HCT116 (cell line): ENCODE measurements at regions not wholly inside any gene's neighbourhood (a gene's known extent, or its start where the extent isn't known, plus 50 kb on each side); places are given as distances from the start of the nearest gene placed in this dataset.

Experiments used
- ATAC-seq: fragments of 200-7000 bp; cut with Tn5 transposase; 2 replicates; pipeline ENCODE4 v1.9.1; 2020; ENCODE audit warnings: mild to moderate bottlenecking, moderate library complexity
- BruUV-seq: library from RNA; stranded (reverse); fragments of 400-500 nt; replicated peaks from 2 replicates; lab custom pipeline; 2021; lab: Mats Ljungman, UMichigan
- CTCF ChIA-PET: fragments of 300-600 bp; sonication (Branson Sonifier 250); formaldehyde crosslinking; loops from one replicate; lab custom pipeline; 2021; ENCODE audit warnings: antibody characterized with exemption; lab: Charles Lee
- POLR2A ChIA-PET: fragments of 300-600, 350-600 bp; sonication (Branson Sonifier 250); formaldehyde crosslinking; loops from one replicate; lab custom pipeline; 2021; ENCODE audit warnings: antibody characterized with exemption; lab: Charles Lee
- RAD21 ChIA-PET, 2 experiments: fragments of 300-600 bp; sonication (Branson Sonifier 250); formaldehyde crosslinking; loops; one replicate each; lab custom pipeline; 2023; ENCODE audit warnings: low total read pairs in 2 of 2; ENCODE audit not compliant: uncharacterized antibody in 2 of 2, unreplicated experiment in 2 of 2, low non-redundant PET in 1 of 2; lab: Charles Lee
- DNase-seq: peaks from one replicate; pipeline ENCODE4 v3.0.0-alpha.2; 2010; ENCODE audit warnings: low read depth, low spot score
- H2AFZ ChIP-seq: fragments of 200-600 bp; shearing (Covaris generic), sonication (generic); 2 replicates; pipeline ENCODE4 v1.6.1; 2017; ENCODE audit warnings: low read depth, mixed run types, mixed read lengths, antibody characterized with exemption, low read length; ENCODE audit not compliant: poor library complexity, severe bottlenecking
- H3K27ac ChIP-seq: 2 replicates; pipeline ENCODE4 v1.5.1; 2012; ENCODE audit warnings: low read depth, low read length
- H3K27me3 ChIP-seq: fragments of 200-600 bp; sonication (generic); 2 replicates; pipeline ENCODE4 v1.6.1; 2016; ENCODE audit warnings: mixed run types, low read length, mixed read lengths; ENCODE audit not compliant: insufficient read depth
- H3K36me3 ChIP-seq, 2 experiments: fragments of 200-500 bp in 1 of 2; fragments of 200-600 bp in 1 of 2; sonication (Bioruptor generic) in 1 of 2; sonication (generic) in 1 of 2; 2 replicates each; pipeline versions ENCODE4 v1.5.1 to v1.6.1; 2014 to 2016; ENCODE audit warnings: low read length in 2 of 2, inconsistent platforms in 1 of 2, mixed read lengths in 1 of 2, mixed run types in 1 of 2; ENCODE audit not compliant: insufficient read depth in 2 of 2, control insufficient read depth in 1 of 2
- H3K4me1 ChIP-seq, 2 experiments: fragments of 200-600 bp in 1 of 2; sonication (generic) in 1 of 2; 2 replicates each; pipeline versions ENCODE4 v1.5.1 to v1.6.1; 2012 to 2017; ENCODE audit warnings: low read length in 2 of 2, inconsistent platforms in 1 of 2, mild to moderate bottlenecking in 1 of 2, mixed read lengths in 1 of 2, mixed run types in 1 of 2, moderate library complexity in 1 of 2; ENCODE audit not compliant: insufficient read depth in 2 of 2, control insufficient read depth in 1 of 2
- H3K4me2 ChIP-seq: fragments of 200-600 bp; sonication (generic); 2 replicates; pipeline ENCODE4 v1.6.1; 2017; ENCODE audit warnings: mixed run types, low read length, mixed read lengths
- H3K4me3 ChIP-seq, 2 experiments: fragments of 200-600 bp in 1 of 2; sonication (generic) in 1 of 2; replicated peaks in 1 of 2; 2 replicates each; pipeline ENCODE4 v1.5.1; 2011 to 2016; ENCODE audit warnings: low read length in 2 of 2, control low read depth in 1 of 2, low read depth in 1 of 2, mild to moderate bottlenecking in 1 of 2, mixed read lengths in 1 of 2, mixed run types in 1 of 2
- H3K79me2 ChIP-seq: fragments of 200-600 bp; sonication (generic); 2 replicates; pipeline ENCODE4 v1.6.1; 2017; ENCODE audit warnings: mild to moderate bottlenecking, mixed run types, low read length, moderate library complexity, mixed read lengths; ENCODE audit not compliant: insufficient read depth
- H3K9ac ChIP-seq: fragments of 200-600 bp; sonication (generic); 2 replicates; pipeline ENCODE4 v1.6.1; 2016; ENCODE audit warnings: low read length, mixed read lengths
- H3K9me2 ChIP-seq: fragments of 200-600 bp; sonication (generic), shearing (Covaris generic); 2 replicates; pipeline ENCODE4 v1.6.1; 2017; ENCODE audit warnings: mixed run types, mild to moderate bottlenecking, moderate library complexity; ENCODE audit not compliant: insufficient read depth
- H3K9me3 ChIP-seq, 2 experiments: fragments of 200-500 bp in 1 of 2; fragments of 200-600 bp in 1 of 2; sonication (Bioruptor generic) in 1 of 2; sonication (generic) in 1 of 2; 2 replicates each; pipeline ENCODE4 v1.6.1; 2014 to 2017; ENCODE audit warnings: low read length in 2 of 2, mixed read lengths in 2 of 2, inconsistent platforms in 1 of 2, low read depth in 1 of 2, mild to moderate bottlenecking in 1 of 2, mixed run types in 1 of 2, moderate library complexity in 1 of 2; ENCODE audit not compliant: control insufficient read depth in 1 of 2, insufficient read depth in 1 of 2
- H4K20me1 ChIP-seq: fragments of 200-600 bp; sonication (generic), shearing (Covaris generic); 2 replicates; pipeline ENCODE4 v1.6.1; 2017; ENCODE audit warnings: mixed run types, mild to moderate bottlenecking, moderate library complexity; ENCODE audit not compliant: insufficient read depth
- CBX3 ChIP-seq: IDR thresholded peaks from 2 replicates; pipeline ENCODE4 v1.6.1; 2012; ENCODE audit warnings: low read depth
- CEBPB ChIP-seq: IDR thresholded peaks from 2 replicates; pipeline ENCODE4 v1.6.1; 2012; ENCODE audit warnings: low read depth
- ELF1 ChIP-seq: IDR thresholded peaks from 2 replicates; pipeline ENCODE4 v1.6.1; 2012; ENCODE audit warnings: low read depth, borderline replicate concordance
- FOSL1 ChIP-seq: IDR thresholded peaks from 2 replicates; pipeline ENCODE4 v1.6.1; 2012; ENCODE audit warnings: low read depth
- JUND ChIP-seq: IDR thresholded peaks from 2 replicates; pipeline ENCODE4 v1.6.1; 2012
- POLR2A ChIP-seq: IDR thresholded peaks from 2 replicates; pipeline ENCODE4 v1.7.0; 2011; ENCODE audit warnings: borderline replicate concordance; ENCODE audit not compliant: insufficient read depth, insufficient read length; ENCODE audit errors: extremely low read depth
- RAD21 ChIP-seq: IDR thresholded peaks from 2 replicates; pipeline ENCODE4 v1.6.1; 2012; ENCODE audit warnings: low read depth, mild to moderate bottlenecking
- SP1 ChIP-seq: IDR thresholded peaks from 2 replicates; pipeline ENCODE4 v1.6.1; 2012; ENCODE audit warnings: low read depth
- SRF ChIP-seq: IDR thresholded peaks from 2 replicates; pipeline ENCODE4 v1.6.1; 2012; ENCODE audit warnings: low read depth
- TCF7L2 ChIP-seq: IDR thresholded peaks from 2 replicates; pipeline ENCODE4 v1.7.0; 2011; ENCODE audit warnings: borderline replicate concordance, inconsistent platforms; ENCODE audit not compliant: insufficient read depth, insufficient read length; ENCODE audit errors: extremely low read depth
- intact Hi-C: fragments of 100-400 bp; cut with micrococcal nuclease; formaldehyde crosslinking; loops from 2 replicates; pipeline ENCODE4 v1.10.0; 2022
- TF ChIP-seq, protein P1 (sequence below): IDR thresholded peaks from 2 replicates; pipeline ENCODE4 v1.6.1; 2012
- TF ChIP-seq, protein P2 (sequence below): IDR thresholded peaks from 2 replicates; pipeline ENCODE4 v1.6.1; 2012; ENCODE audit warnings: low read depth
- TF ChIP-seq, protein P3 (sequence below), 3 experiments: fragments of 200-600 bp in 1 of 3; sonication (generic) in 1 of 3; IDR thresholded peaks in 2 of 3; conservative IDR thresholded peaks in 1 of 3; 2 replicates each; pipeline ENCODE4 v1.5.1; 2012 to 2017; ENCODE audit warnings: low read depth in 2 of 3, low read length in 2 of 3, antibody characterized with exemption in 1 of 3, borderline replicate concordance in 1 of 3, control low read depth in 1 of 3, mild to moderate bottlenecking in 1 of 3, mixed read lengths in 1 of 3, mixed run types in 1 of 3, moderate library complexity in 1 of 3; ENCODE audit not compliant: insufficient read depth in 1 of 3

DNA sequence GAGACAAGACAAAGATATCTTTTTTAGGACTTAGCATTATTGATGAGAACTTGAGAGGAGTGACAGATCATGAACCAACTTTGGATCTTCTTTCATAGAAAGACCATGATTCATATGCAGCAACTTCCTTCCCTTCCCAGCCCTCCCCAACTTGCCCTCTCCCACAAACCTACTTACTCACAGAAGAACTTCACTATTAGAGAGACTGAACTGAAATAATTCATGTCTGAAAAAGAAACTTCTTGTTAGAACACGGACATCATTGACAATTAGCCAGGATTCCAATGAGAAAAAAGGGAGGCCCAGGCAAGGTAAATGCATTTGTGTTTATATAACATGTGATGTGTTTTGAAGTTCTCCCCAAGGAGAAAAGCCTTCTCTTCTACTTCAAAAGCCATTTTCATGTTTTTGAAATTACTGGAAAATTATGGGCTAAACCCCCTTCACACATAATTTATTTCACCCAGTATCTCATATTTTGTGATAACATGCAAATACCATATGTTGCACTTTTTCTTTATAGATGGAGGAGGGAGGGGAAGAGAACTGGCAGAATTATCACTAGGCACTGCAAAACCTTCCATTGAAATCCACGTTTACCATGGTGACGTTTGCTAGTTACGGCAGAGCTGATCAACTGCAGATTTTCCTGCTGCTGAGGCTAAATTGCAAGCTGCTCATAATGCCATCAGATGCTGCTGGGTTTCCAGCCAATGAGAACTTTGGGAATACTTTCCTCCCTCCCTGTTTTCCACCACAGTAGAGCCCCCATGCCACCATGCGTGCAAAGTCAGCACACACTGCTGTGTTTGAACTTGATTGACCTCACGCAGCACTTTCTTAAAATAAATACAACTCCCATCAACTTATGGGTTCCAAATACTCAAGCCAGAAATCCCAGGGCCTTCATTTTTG, 294.7 kb downstream of the MEIS1 start:
- Histone ChIP-seq H3K36me3 (no peaks in the 10 kb centered on the region), H3K9me2 (no peaks in the 10 kb centered on the region), H3K79me2 (no peaks in the 10 kb centered on the region), H3K9ac (no peak overlapping the region)
- no peak for TF ChIP-seq TCF7L2
- no peak for TF ChIP-seq SP1
- no peak for TF ChIP-seq RAD21
- TF ChIP-seq, protein P1, sequence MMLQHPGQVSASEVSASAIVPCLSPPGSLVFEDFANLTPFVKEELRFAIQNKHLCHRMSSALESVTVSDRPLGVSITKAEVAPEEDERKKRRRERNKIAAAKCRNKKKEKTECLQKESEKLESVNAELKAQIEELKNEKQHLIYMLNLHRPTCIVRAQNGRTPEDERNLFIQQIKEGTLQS, result no peak
- TF ChIP-seq JUND, result no peak
- no peak for TF ChIP-seq SRF
- TF ChIP-seq CBX3, result no peak
- no peak for TF ChIP-seq POLR2A
- TF ChIP-seq, all 23 proteins: peak for 0
- ChIA-PET RAD21 (no interaction called here), POLR2A (no interaction called here), CTCF (no interaction called here)
- no peak overlapping the region for H3K4me3 ChIP-seq
- DNase-seq (no peak), ATAC-seq (no peak)
- no peak overlapping the region for H2AFZ ChIP-seq
- H3K27ac ChIP-seq, result no peak overlapping the region
- no TSS peak for BruUV-seq
- peaks cover 3 to 8% of the 10 kb centered on the region in 2 experiments; a peak in 1 of 4 replicates for H3K9me3 ChIP-seq
- H3K4me2 ChIP-seq, result no peak overlapping the region
- H3K4me1 ChIP-seq, result no peaks in the 10 kb centered on the region
- no peaks in the 10 kb centered on the region for H4K20me1 ChIP-seq
- intact Hi-C loops, result no loop called here
- no peaks in the 10 kb centered on the region for H3K27me3 ChIP-seq

DNA sequence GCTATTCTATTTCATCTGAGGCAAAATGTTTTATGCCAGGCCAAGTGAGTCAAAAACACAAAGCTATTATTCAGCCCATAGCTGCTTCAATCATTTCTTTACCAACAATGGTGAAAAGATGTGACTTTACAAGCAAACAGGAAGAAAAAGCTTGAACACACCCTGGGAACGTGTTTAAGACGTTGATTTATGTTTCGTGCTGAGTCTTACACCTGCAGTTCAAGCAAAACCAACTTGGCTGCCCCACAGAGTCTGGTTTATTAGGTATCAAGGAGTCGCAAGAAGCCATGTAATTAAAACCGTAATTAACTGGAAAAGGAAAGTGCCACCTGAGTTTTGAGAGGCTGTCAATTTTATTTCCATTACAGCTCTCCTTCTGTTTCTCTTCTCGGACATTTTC, 295.5 kb downstream of the MEIS1 start:
- Histone ChIP-seq H3K79me2 (no peaks in the 10 kb centered on the region), H3K4me1 (no peaks in the 10 kb centered on the region), H3K4me2 (no peak overlapping the region), H2AFZ (no peak overlapping the region), H3K9me3 (peaks cover 3 to 8% of the 10 kb centered on the region in 2 experiments; a peak in 2 of 4 replicates), H3K36me3 (no peaks in the 10 kb centered on the region), H3K27me3 (no peaks in the 10 kb centered on the region), H4K20me1 (no peaks in the 10 kb centered on the region), H3K9ac (no peak overlapping the region), H3K9me2 (no peaks in the 10 kb centered on the region), H3K4me3 (no peak overlapping the region), H3K27ac (no peak overlapping the region)
- intact Hi-C loops, result no loop called here
- RAD21 ChIA-PET, result no interaction called here
- DNase-seq (no peak), ATAC-seq (no peak)
- no TSS peak for BruUV-seq
- POLR2A ChIA-PET, result no interaction called here
- CTCF ChIA-PET, result no interaction called here
- TF ChIP-seq, protein P1, result no peak
- TF ChIP-seq, protein P2, sequence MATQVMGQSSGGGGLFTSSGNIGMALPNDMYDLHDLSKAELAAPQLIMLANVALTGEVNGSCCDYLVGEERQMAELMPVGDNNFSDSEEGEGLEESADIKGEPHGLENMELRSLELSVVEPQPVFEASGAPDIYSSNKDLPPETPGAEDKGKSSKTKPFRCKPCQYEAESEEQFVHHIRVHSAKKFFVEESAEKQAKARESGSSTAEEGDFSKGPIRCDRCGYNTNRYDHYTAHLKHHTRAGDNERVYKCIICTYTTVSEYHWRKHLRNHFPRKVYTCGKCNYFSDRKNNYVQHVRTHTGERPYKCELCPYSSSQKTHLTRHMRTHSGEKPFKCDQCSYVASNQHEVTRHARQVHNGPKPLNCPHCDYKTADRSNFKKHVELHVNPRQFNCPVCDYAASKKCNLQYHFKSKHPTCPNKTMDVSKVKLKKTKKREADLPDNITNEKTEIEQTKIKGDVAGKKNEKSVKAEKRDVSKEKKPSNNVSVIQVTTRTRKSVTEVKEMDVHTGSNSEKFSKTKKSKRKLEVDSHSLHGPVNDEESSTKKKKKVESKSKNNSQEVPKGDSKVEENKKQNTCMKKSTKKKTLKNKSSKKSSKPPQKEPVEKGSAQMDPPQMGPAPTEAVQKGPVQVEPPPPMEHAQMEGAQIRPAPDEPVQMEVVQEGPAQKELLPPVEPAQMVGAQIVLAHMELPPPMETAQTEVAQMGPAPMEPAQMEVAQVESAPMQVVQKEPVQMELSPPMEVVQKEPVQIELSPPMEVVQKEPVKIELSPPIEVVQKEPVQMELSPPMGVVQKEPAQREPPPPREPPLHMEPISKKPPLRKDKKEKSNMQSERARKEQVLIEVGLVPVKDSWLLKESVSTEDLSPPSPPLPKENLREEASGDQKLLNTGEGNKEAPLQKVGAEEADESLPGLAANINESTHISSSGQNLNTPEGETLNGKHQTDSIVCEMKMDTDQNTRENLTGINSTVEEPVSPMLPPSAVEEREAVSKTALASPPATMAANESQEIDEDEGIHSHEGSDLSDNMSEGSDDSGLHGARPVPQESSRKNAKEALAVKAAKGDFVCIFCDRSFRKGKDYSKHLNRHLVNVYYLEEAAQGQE, result no peak
- no peak for TF ChIP-seq FOSL1
- no peak for TF ChIP-seq CEBPB
- no peak for TF ChIP-seq CBX3
- no peak for TF ChIP-seq RAD21
- TF ChIP-seq, protein P3, sequence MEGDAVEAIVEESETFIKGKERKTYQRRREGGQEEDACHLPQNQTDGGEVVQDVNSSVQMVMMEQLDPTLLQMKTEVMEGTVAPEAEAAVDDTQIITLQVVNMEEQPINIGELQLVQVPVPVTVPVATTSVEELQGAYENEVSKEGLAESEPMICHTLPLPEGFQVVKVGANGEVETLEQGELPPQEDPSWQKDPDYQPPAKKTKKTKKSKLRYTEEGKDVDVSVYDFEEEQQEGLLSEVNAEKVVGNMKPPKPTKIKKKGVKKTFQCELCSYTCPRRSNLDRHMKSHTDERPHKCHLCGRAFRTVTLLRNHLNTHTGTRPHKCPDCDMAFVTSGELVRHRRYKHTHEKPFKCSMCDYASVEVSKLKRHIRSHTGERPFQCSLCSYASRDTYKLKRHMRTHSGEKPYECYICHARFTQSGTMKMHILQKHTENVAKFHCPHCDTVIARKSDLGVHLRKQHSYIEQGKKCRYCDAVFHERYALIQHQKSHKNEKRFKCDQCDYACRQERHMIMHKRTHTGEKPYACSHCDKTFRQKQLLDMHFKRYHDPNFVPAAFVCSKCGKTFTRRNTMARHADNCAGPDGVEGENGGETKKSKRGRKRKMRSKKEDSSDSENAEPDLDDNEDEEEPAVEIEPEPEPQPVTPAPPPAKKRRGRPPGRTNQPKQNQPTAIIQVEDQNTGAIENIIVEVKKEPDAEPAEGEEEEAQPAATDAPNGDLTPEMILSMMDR (IDR thresholded peaks at IDR 0.05 in 2 of 3, conservative IDR thresholded peaks at IDR 0.05 in 1 of 3; ENCODE audit: borderline replicate concordance in 1 of 3, insufficient read depth in 1 of 3, low read depth in 2 of 3, low read length in 2 of 3), result no peak
- TF ChIP-seq SRF, result no peak
- TF ChIP-seq ELF1, result no peak
- TF ChIP-seq POLR2A, result no peak
